C4-2B (cell line): ENCODE measurements at regions not wholly inside any gene's neighbourhood (a gene's known extent, or its start where the extent isn't known, plus 50 kb on each side); places are given as distances from the start of the nearest gene placed in this dataset.

Experiments
- H3K27ac ChIP-seq: fragments of 450-650 bp; 2 replicates; pipeline ENCODE4 v1.5.1; 2017
- ZFX ChIP-seq: fragments of 450-650 bp; IDR thresholded peaks from 2 replicates; pipeline ENCODE4 v1.6.1; 2017
- TF ChIP-seq, protein P1 (sequence below): fragments of 450-650 bp; conservative IDR thresholded peaks from 2 replicates; pipeline ENCODE4 v1.5.1; 2017; ENCODE audit warnings: mild to moderate bottlenecking

DNA sequence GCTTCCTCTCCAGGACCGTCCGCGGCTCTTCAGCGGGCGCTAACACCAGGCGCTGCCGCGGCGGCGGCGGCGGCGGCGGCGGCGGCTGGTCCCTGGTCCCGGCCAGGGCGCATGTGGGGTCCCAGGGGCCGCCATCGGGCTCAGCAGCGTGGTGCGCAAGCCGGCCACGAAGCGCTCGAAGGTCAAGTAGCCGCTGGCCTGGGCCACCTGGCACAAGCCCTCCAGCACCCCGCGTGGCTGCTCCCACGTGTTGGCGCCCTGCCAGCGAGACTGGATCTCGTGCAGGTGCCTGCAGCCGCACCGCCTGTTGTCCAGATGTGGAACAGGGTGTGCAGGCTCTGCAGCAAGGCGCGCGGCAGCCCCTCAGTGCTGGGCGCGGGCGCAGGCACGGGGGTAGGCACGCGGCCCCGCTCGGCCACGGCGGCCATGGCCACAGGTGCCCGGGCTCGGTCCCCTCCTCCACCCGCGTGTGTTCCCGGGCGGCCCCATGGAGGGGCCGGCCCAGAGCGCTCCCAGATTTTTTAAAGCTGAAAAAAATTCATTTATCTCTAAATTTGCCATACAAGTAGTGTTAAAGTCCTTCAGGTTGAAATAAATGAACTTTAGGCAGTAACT is 884.2 kb upstream of the ZNF722 start:
- H3K27ac ChIP-seq, result no peak overlapping the region
- TF ChIP-seq, protein P1, sequence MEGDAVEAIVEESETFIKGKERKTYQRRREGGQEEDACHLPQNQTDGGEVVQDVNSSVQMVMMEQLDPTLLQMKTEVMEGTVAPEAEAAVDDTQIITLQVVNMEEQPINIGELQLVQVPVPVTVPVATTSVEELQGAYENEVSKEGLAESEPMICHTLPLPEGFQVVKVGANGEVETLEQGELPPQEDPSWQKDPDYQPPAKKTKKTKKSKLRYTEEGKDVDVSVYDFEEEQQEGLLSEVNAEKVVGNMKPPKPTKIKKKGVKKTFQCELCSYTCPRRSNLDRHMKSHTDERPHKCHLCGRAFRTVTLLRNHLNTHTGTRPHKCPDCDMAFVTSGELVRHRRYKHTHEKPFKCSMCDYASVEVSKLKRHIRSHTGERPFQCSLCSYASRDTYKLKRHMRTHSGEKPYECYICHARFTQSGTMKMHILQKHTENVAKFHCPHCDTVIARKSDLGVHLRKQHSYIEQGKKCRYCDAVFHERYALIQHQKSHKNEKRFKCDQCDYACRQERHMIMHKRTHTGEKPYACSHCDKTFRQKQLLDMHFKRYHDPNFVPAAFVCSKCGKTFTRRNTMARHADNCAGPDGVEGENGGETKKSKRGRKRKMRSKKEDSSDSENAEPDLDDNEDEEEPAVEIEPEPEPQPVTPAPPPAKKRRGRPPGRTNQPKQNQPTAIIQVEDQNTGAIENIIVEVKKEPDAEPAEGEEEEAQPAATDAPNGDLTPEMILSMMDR, result no peak
- no peak for TF ChIP-seq ZFX
